IMR-90 (cell line): ENCODE measurements at regions not wholly inside any gene's neighbourhood (a gene's known extent, or its start where the extent isn't known, plus 50 kb on each side); places are given as distances from the start of the nearest gene placed in this dataset.

Source experiments
- SMC3 ChIP-seq: fragments of 150-350 bp; IDR thresholded peaks from 2 replicates; pipeline ENCODE4 v1.6.1; 2016; ENCODE audit warnings: low read depth, mild to moderate bottlenecking, antibody characterized with exemption, low read length, moderate library complexity
- TF ChIP-seq, protein P1 (sequence below): conservative IDR thresholded peaks from 2 replicates; pipeline ENCODE4 v1.5.1; 2012; ENCODE audit warnings: mild to moderate bottlenecking, low read depth, low read length, improper control_type of control experiment

DNA sequence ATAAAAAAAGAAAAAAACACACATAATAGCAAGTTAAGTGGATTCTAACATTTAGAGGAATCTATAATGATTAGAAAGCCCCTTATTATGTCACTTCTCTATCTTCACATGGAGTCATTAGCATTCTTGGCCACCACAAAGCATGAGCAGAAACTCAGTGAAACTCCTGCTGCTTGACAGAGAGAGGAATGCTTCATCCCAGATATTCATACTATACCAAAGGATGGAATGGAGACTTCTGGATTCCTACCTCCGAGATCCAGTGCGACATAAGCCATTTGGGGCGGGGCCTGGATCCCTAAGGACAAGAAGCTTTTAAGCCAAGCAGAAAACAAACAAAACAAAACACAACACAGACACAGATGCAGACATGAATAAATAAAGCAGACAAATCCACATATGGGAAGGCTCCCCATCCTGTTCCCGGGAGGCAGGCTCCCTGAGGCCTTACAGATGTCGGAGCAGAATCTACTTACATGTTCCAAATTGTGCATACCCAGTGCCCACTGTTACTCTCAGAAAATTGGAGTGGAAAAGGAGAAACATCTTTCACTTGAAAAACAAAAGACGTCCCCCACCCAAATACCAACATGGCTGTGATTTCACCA lies 727.3 kb downstream of the MAFB start:
- TF ChIP-seq, protein P1, sequence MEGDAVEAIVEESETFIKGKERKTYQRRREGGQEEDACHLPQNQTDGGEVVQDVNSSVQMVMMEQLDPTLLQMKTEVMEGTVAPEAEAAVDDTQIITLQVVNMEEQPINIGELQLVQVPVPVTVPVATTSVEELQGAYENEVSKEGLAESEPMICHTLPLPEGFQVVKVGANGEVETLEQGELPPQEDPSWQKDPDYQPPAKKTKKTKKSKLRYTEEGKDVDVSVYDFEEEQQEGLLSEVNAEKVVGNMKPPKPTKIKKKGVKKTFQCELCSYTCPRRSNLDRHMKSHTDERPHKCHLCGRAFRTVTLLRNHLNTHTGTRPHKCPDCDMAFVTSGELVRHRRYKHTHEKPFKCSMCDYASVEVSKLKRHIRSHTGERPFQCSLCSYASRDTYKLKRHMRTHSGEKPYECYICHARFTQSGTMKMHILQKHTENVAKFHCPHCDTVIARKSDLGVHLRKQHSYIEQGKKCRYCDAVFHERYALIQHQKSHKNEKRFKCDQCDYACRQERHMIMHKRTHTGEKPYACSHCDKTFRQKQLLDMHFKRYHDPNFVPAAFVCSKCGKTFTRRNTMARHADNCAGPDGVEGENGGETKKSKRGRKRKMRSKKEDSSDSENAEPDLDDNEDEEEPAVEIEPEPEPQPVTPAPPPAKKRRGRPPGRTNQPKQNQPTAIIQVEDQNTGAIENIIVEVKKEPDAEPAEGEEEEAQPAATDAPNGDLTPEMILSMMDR: no peak
- TF ChIP-seq SMC3: no peak
